Uterus (tissue), 3 donors: ENCODE measurements at regions not wholly inside any gene's neighbourhood (a gene's known extent, or its start where the extent isn't known, plus 50 kb on each side); places are given as distances from the start of the nearest gene placed in this dataset.

Experiments
- DNase-seq, 2 donors: peaks; one replicate each; pipeline ENCODE4 v3.0.0-alpha.2; 2019 to 2020
- H3K27ac ChIP-seq, 2 donors: fragments of 200-600 bp; sonication (generic); 1 replicate in 1 of 2; 2 replicates in 1 of 2; pipeline ENCODE4 v1.5.1; 2016 to 2018
- H3K27me3 ChIP-seq, 2 donors: fragments of 200-600 bp; sonication (generic); one replicate each; pipeline ENCODE4 v1.5.1; 2018 to 2019; ENCODE audit warnings: control low read depth in 1 of 2
- H3K36me3 ChIP-seq, 2 donors: fragments of 200-600 bp; sonication (generic); one replicate each; pipeline ENCODE4 v1.5.1; 2019; ENCODE audit warnings: control low read depth in 1 of 2
- H3K4me1 ChIP-seq, 2 donors: fragments of 200-600 bp; sonication (generic); one replicate each; pipeline ENCODE4 v1.5.1; 2018 to 2019; ENCODE audit warnings: control low read depth in 1 of 2
- H3K4me3 ChIP-seq, 2 donors: fragments of 200-600 bp; sonication (generic); 1 replicate in 1 of 2; 2 replicates in 1 of 2; pipeline ENCODE4 v1.5.1; 2018 to 2019; ENCODE audit warnings: mild to moderate bottlenecking in 1 of 2
- H3K9me3 ChIP-seq, 2 donors: fragments of 200-600 bp; sonication (generic); one replicate each; pipeline ENCODE4 v1.5.1; 2019; ENCODE audit warnings: control low read depth in 1 of 2
- CTCF ChIP-seq, 4 experiments: fragments of 200-600 bp in 2 of 4; fragments of 450-650 bp in 2 of 4; sonication (generic) in 2 of 4; IDR thresholded peaks; one replicate each; pipeline ENCODE4 v1.5.1; 2016 to 2019; ENCODE audit warnings: antibody characterized with exemption in 4 of 4, mild to moderate bottlenecking in 2 of 4, moderate library complexity in 1 of 4
- POLR2A ChIP-seq, 2 donors: fragments of 450-650 bp; IDR thresholded peaks; one replicate each; pipeline ENCODE4 v1.6.1; 2016; ENCODE audit warnings: antibody characterized with exemption in 2 of 2, mild to moderate bottlenecking in 1 of 2, moderate library complexity in 1 of 2
- intact Hi-C: fragments of 100-400 bp; cut with DNase I; formaldehyde crosslinking; loops from one replicate; pipeline ENCODE4 v1.15.1; 2023; ENCODE audit warnings: low total_unique reads
- donor health status: DM: yes; HTN: yes; CAD: no.

GRCh38 chr1:213669512-213669911, 318.3 kb upstream of the PROX1 start:
- intact Hi-C loops = no loop called here
- no peak for DNase-seq
- H3K27ac ChIP-seq = no peak overlapping the region
- H3K36me3 ChIP-seq = no peaks in the 10 kb centered on the region
- H3K27me3 ChIP-seq = no peaks in the 10 kb centered on the region
- H3K9me3 ChIP-seq = no peaks in the 10 kb centered on the region
- H3K4me3 ChIP-seq = no peak overlapping the region
- H3K4me1 ChIP-seq = no peaks in the 10 kb centered on the region
- TF ChIP-seq POLR2A (IDR thresholded peaks at IDR 0.05) = no peak
- TF ChIP-seq CTCF (IDR thresholded peaks at IDR 0.05) = no peak

DNA sequence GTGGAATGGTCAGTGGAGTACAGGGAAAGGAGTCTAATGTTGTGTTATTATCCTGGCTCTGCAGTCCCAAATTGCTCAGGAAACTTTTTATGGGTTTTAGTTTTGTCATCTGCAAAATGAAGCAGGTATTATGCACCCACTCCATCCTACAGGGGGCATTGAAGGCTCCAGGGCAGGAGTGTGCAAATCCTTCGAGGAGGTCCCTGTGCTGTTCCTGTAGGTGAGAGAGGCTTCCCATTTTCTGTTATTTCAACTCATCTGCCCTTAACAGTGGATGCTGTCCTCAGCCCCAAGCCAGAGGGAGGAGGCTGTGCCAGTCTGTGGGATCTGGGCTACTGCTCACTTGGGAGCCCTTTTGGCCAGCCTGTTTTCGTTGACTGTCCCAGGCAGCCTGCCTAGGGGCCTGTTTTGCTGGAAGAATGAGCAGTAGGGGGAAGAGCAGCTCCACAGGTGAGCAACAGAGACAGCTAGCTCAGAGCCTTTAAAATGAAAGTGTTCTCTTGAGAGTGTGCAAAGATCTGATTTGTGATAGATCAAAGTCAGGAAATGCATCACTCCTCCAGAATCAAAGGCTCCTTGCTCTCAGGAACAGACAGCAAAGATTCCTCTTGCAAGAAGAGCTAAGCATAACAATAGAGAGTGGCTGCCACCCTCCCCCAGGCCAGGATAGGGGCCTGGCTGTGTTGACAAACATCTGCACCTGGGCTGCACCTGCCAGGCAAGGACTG, 317.6 kb upstream of the PROX1 start:
- no peaks in the 10 kb centered on the region for H3K36me3 ChIP-seq
- intact Hi-C loops = no loop called here
- no peaks in the 10 kb centered on the region for H3K9me3 ChIP-seq
- H3K27me3 ChIP-seq = no peaks in the 10 kb centered on the region
- no peak for DNase-seq
- H3K4me1 ChIP-seq = no peaks in the 10 kb centered on the region
- H3K27ac ChIP-seq = no peak overlapping the region
- TF ChIP-seq CTCF (IDR thresholded peaks at IDR 0.05) = no peak
- TF ChIP-seq POLR2A (IDR thresholded peaks at IDR 0.05) = no peak
- no peak overlapping the region for H3K4me3 ChIP-seq

DNA sequence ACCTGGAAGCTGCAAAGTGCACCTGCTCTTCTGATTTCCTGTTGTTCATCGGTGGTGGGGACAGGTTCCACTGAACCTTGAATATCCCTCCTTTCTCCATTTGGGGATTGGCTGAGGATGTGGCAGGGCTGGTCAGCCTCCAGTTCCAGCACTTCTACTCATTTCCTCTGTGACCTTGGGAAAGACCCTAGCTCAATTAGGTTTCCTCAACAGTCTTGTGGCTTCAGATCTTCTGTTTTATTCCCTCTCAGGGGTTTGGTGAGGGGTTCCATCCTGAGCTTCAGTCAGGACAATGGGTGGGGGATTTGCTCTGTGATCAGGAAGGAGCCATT, 317.1 kb upstream of the PROX1 start:
- H3K9me3 ChIP-seq = no peaks in the 10 kb centered on the region
- no peak overlapping the region for H3K4me3 ChIP-seq
- H3K4me1 ChIP-seq = no peaks in the 10 kb centered on the region
- no peak for TF ChIP-seq CTCF (IDR thresholded peaks at IDR 0.05)
- no peak for TF ChIP-seq POLR2A (IDR thresholded peaks at IDR 0.05)
- H3K36me3 ChIP-seq = no peaks in the 10 kb centered on the region
- intact Hi-C loops = no loop called here
- H3K27ac ChIP-seq = no peak overlapping the region
- DNase-seq = no peak
- H3K27me3 ChIP-seq = no peaks in the 10 kb centered on the region

DNA sequence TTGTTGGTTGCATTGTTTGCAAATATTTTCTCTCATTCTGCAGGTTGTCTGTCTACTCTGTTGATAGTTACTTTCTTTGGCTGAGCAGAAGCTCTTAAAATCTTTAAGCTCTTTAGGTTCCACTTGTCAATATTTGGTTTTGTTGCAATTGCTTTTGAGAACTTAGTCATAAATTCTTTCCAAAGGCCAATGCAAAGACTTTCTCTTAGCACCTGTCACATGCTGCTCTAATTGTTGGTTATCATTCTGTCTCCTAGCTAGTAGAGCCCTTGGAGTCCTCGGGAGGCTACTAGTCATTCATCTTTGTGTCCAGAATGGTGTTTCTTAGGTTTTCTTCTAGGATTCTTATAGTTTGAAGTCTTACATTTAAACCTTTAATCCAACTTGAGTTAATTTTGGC, 312.7 kb upstream of the PROX1 start:
- intact Hi-C loops = no loop called here
- Histone ChIP-seq H3K9me3 (no peaks in the 10 kb centered on the region), H3K36me3 (no peaks in the 10 kb centered on the region), H3K27ac (no peak overlapping the region), H3K4me3 (no peak overlapping the region), H3K4me1 (no peaks in the 10 kb centered on the region), H3K27me3 (no peaks in the 10 kb centered on the region)
- DNase-seq = no peak
- TF ChIP-seq CTCF (IDR thresholded peaks at IDR 0.05) = no peak
- TF ChIP-seq POLR2A (IDR thresholded peaks at IDR 0.05) = no peak

DNA sequence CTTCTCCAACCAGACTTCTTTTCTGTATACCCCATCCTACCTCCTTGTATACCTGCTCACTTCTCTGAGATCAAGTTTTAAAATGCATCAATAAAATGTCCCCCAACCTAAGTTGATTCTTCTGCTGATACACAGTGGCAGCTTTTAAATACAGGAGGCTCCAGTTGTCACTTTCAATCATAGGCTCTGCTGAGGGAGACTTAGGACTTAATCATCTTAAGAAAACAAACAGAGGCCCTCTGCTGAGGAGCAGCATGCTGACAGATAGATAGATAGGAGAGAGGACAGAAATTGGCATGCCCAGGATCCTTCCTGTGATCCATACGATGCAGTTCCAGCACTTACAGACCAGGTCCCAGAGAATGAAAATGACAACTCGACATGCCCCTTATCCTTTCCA, 311.0 kb upstream of the PROX1 start:
- Histone ChIP-seq H3K9me3 (no peaks in the 10 kb centered on the region), H3K36me3 (no peaks in the 10 kb centered on the region), H3K4me1 (no peaks in the 10 kb centered on the region), H3K27me3 (no peaks in the 10 kb centered on the region), H3K4me3 (no peak overlapping the region), H3K27ac (no peak overlapping the region)
- DNase-seq = no peak
- intact Hi-C loops = no loop called here
- TF ChIP-seq CTCF (IDR thresholded peaks at IDR 0.05) = no peak
